D721Med (cell line): ENCODE measurements at regions not wholly inside any gene's neighbourhood (a gene's known extent, or its start where the extent isn't known, plus 50 kb on each side); places are given as distances from the start of the nearest gene placed in this dataset.

ENCODE experiments used
- DNase-seq: peaks from one replicate; pipeline ENCODE4 v3.0.0; 2011; ENCODE audit warnings: low spot score; ENCODE audit not compliant: insufficient read length
- FAIRE-seq: peaks from 2 replicates; lab custom pipeline; 2011; peaks lifted over from hg19 to GRCh38; lab: Jason Lieb, UNC
- CTCF ChIP-seq: IDR thresholded peaks from 2 replicates; pipeline ENCODE4 v1.5.1; 2012; ENCODE audit warnings: mild to moderate bottlenecking, control low read depth; ENCODE audit not compliant: insufficient read depth; ENCODE audit errors: missing control alignments

DNA sequence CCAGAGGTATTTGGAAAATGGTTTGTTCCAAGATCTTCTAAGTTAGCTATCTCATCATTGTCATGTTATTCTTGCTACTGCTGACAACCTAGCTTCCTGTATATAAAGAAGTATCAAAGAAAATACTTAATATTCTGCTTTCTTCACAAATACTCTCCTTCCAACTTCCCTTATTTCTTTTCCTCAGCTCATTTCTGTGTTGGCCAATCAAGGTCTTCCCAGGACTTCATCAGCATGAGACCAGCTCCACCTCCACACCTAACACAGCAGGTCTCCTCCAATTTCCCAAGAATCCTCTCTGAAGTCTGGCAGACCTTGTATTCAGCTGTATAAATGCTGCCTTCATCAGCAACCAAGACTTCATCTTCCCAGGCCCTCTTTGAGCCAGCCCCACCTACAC lies 538.6 kb upstream of the JARID2 start:
- no peak for TF ChIP-seq CTCF
- no peak for FAIRE-seq
- DNase-seq, result no peak

GRCh38 chr6:14707971-14708465 lies 537.9 kb upstream of the JARID2 start:
- TF ChIP-seq CTCF, result no peak
- no peak for DNase-seq
- FAIRE-seq, result no peak

GRCh38 chr6:14709066-14709670 lies 536.7 kb upstream of the JARID2 start:
- TF ChIP-seq CTCF, result no peak

GRCh38 chr6:14709900-14710299 lies 536.0 kb upstream of the JARID2 start:
- no peak for FAIRE-seq
- no peak for TF ChIP-seq CTCF
- no peak for DNase-seq

More at GRCh38 chr6:14709066-14709670, 536.7 kb upstream of the JARID2 start:
- DNase-seq, result no peak
- no peak for FAIRE-seq

GRCh38 chr6:14710421-14710820 lies 535.4 kb upstream of the JARID2 start:
- TF ChIP-seq CTCF, result no peak
- no peak for FAIRE-seq
- DNase-seq, result no peak

- DNase-seq, result no peak
- FAIRE-seq, result no peak
- TF ChIP-seq CTCF, result no peak
These were observed 534.7 kb upstream of the JARID2 start for GRCh38 chr6:14711056-14711703.
